C4-2B (cell line): ENCODE measurements at regions not wholly inside any gene's neighbourhood (a gene's known extent, or its start where the extent isn't known, plus 50 kb on each side); places are given as distances from the start of the nearest gene placed in this dataset.

Experiments used
- H3K27ac ChIP-seq: fragments of 450-650 bp; 2 replicates; pipeline ENCODE4 v1.5.1; 2017
- ZFX ChIP-seq: fragments of 450-650 bp; IDR thresholded peaks from 2 replicates; pipeline ENCODE4 v1.6.1; 2017
- TF ChIP-seq, protein P1 (sequence below): fragments of 450-650 bp; conservative IDR thresholded peaks from 2 replicates; pipeline ENCODE4 v1.5.1; 2017; ENCODE audit warnings: mild to moderate bottlenecking

DNA sequence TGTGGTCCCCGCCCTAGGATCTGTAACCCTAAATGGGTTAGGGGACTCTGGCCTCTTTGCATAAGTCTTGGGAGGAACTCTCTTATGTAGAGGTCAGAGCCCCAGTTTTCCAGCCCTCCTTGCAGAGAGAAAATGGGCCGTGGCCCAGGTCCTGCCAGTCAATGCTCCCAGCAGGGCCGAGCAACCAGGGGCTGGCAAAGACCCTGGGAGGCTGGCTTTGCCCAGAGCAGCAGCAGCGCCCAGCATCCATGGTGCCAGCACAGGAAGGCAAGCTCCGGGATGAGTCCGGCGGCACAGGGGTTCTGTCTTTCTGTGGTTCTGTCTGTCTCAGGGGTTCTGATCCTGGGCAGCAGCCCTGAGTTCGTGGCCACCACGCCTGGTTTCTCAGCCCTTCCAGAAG, 684.8 kb downstream of the BRD1 start:
- no peak for TF ChIP-seq ZFX
- TF ChIP-seq, protein P1, sequence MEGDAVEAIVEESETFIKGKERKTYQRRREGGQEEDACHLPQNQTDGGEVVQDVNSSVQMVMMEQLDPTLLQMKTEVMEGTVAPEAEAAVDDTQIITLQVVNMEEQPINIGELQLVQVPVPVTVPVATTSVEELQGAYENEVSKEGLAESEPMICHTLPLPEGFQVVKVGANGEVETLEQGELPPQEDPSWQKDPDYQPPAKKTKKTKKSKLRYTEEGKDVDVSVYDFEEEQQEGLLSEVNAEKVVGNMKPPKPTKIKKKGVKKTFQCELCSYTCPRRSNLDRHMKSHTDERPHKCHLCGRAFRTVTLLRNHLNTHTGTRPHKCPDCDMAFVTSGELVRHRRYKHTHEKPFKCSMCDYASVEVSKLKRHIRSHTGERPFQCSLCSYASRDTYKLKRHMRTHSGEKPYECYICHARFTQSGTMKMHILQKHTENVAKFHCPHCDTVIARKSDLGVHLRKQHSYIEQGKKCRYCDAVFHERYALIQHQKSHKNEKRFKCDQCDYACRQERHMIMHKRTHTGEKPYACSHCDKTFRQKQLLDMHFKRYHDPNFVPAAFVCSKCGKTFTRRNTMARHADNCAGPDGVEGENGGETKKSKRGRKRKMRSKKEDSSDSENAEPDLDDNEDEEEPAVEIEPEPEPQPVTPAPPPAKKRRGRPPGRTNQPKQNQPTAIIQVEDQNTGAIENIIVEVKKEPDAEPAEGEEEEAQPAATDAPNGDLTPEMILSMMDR, result no peak
- no peak overlapping the region for H3K27ac ChIP-seq

DNA sequence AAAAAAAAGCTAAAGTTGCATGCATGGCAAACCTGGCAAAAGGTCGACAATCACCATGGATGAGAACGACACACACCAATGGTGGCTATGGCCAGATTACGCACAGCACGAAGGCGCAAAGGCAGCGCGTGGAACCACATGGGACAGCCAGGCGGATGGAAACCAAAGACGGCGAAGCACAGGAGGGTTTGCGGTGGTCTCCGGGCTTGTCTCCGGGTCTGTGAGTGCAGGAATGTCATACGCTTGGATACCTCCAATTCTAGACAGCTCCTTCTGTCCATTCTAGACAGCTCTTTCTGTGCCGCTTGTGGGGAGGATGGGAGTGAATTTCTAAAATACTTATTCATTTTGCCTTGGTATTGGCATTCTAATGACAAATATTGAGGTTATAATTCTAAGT, 685.4 kb downstream of the BRD1 start:
- no peak for TF ChIP-seq ZFX
- TF ChIP-seq, protein P1, result no peak
- no peak overlapping the region for H3K27ac ChIP-seq

DNA sequence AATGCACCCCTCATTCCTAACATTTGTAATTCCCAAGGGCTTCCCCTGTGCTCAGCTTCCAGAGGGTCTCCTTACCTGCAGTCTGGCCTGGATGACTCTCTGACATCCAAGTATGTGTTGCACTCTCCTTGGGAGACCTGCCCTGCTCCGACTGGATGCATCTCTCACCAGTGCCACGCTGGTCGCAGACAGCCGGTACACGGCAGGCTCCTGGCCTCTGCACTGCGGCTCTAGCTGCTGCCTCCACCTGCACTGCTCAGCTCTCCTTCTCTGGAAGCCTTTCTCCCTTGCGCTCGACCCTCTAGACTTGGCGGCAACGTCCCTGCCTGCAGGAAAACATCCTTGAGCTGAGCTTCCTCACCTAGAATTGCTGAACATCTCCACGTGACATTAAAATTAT, 685.9 kb downstream of the BRD1 start:
- H3K27ac ChIP-seq, result no peak overlapping the region
- TF ChIP-seq ZFX, result no peak
- TF ChIP-seq, protein P1, result no peak

DNA sequence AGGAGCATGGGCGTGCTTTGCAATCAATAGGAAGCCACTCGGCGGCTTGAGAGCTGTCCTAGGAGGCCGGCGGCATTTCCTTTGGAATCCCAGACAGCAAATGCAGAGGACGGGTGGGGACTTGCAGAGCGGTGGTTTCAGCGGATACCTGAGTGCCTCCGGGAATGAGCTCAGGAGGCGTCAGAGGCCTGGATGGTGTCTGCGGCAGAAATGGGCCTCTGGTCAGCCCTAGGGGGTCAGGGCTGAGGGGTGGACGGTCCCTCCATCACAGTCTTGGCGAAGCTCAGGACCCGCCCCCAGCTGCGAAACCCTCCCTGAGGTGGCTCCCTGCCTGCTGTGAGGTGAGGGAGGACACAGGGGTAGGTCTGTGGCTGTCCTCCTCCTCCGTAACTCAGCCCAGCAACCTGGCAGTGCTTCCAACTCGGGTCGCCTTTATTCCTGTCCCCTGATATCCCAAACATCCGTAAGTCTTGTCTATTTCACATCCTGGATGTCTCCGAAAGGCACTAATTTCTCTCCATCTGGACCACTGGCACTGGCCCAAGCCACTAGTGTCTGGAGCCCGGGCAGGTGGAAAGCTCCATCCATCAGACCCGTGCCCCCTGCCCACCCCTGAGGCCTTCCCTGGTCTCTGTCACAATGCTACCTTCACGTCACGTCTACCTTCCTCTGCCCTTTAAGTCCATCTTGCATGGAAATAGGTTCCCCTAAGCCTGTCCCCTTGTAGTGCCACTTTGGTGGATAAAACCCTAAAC, 686.6 kb downstream of the BRD1 start:
- H3K27ac ChIP-seq, result no peak overlapping the region
- TF ChIP-seq, protein P1, result no peak
- TF ChIP-seq ZFX, result no peak

DNA sequence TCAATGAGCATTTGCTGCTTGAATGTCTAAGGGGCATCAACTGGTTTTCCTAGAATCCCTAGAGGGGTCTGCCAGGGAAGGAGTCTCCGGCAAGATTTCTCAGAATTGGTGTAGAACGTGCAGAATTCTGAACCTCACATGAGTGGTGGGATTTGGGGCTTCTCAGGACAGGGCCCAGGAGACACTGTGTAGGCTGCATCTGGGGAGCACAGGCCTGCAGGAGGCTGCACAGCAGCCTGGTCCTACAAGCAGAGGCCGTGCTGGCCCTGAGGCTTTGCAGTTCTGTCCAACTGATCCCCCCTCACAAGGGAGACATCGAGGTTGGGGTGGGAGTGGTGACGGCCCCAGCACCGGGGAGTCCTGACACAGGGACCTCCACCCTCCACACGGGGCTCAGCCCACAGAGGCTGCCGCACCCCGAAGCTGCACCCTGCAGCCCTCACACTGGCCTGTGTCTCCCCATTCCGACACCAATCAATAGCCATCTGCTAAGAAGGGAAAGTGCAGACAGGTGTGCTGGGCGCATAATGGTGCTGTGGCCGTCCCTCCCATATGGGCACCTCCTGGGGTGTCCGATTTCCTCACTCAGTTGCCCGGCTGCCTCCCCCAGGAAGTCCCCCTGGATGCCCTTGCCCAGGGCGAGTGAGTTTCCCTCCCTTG, 688.1 kb downstream of the BRD1 start:
- H3K27ac ChIP-seq, result no peak overlapping the region
- TF ChIP-seq ZFX, result no peak
- TF ChIP-seq, protein P1, result no peak

DNA sequence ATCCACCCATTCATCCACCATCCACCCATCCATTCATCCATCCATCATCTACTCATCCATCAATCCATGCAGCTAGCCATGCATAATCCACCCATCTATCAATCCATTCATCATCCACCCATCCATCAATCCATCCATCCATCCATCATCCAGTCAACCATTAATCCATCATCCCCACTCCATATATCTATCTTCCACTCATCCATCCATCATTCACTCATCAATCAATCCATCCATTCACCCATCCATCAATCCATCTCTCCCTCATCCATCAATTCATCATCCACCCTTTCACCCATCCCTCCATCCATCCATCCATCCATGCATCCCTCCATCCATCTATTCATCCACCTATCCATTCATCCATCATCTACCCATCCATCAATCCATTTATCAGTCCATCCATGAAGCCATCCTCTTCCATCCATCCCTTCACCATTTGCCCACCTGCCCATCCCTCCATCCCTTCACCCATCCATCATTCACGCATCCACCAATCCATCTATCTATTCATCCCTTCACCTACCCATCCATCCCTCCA, 689.4 kb downstream of the BRD1 start:
- TF ChIP-seq, protein P1, result no peak
- no peak for TF ChIP-seq ZFX
- no peak overlapping the region for H3K27ac ChIP-seq

DNA sequence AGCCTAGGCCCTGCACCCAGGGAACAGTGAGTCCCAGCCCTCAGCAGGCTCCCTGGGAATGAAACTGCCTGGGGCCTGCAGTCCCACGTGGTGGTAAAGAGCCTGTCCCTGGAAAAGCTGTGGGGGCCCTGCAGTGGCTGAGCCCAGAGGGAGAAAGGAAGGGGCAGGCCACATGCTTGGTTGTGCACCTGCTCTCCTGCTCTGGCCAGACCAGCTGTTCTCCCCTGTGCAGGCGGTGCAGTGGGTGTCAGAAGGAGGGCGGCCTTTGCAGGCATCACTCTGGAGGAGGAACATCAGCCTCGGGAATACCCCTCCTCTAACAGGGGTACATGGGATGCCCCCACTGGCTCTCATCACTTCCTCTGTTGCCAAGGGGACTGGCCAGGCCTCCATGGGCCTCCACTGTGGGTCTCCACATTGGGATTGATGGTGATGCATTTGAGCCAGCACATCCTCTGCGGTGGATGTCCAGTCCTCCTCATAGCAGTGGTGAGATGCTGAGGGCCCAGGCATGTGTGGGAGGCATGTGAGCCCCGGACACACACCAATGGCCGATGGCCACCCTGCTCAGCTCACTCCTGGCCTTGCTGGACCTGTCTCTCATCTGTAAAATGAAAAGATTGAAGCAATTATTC, 690.4 kb downstream of the BRD1 start:
- TF ChIP-seq, protein P1, result no peak
- no peak for TF ChIP-seq ZFX
- H3K27ac ChIP-seq, result no peak overlapping the region
